ENCODE measurements at regions not wholly inside any gene's neighbourhood (a gene's known extent, or its start where the extent isn't known, plus 50 kb on each side); places are given as distances from the start of the nearest gene placed in this dataset.

GRCh38 chr3:146322216-146322817 is 71.4 kb upstream of the PLSCR4 start:
- intact Hi-C loops (cut with micrococcal nuclease; ENCODE audit: unreplicated experiment): loop anchor here (10.0 kb wide), 1 partner anchor 548 kb away; no protein-coding TSS in a partner anchor
- Histone ChIP-seq H3K4me1 (replicated peaks; ENCODE audit: insufficient read depth) (no peaks in the 10 kb centered on the region), H3K9me2 (ENCODE audit: insufficient read depth) (no peaks in the 10 kb centered on the region), H3K36me3 (ENCODE audit: low read depth) (no peaks in the 10 kb centered on the region), H3K27ac (no peak overlapping the region), H3K4me3 (no peak overlapping the region), H3F3A (ENCODE audit: insufficient read depth, low read depth) (no peaks in the 10 kb centered on the region), H3K79me2 (ENCODE audit: low read depth) (no peaks in the 10 kb centered on the region), H3K27me3 (ENCODE audit: insufficient read depth, low read depth) (no peaks in the 10 kb centered on the region), H3K9me3 (ENCODE audit: insufficient read depth, low read depth) (no peaks in the 10 kb centered on the region), H3K4me2 (no peak overlapping the region), H2AFZ (no peak overlapping the region), H4K20me1 (ENCODE audit: insufficient read depth) (no peaks in the 10 kb centered on the region)
- CTCF ChIA-PET: no interaction called here
- no peak for DNase-seq
- BruUV-seq (replicated peaks): no TSS peak
- POLR2A ChIA-PET (ENCODE audit: unreplicated experiment): no interaction called here
- no peak for TF ChIP-seq CTCF (conservative IDR thresholded peaks at IDR 0.05)
- no peak for TF ChIP-seq EZH2 (IDR thresholded peaks at IDR 0.05; ENCODE audit: low read depth)

GRCh38 chr3:146314871-146315270 is 64.0 kb upstream of the PLSCR4 start:
- no TSS peak for BruUV-seq (replicated peaks)
- H3K4me2 ChIP-seq: no peak overlapping the region
- H3K9me3 ChIP-seq (ENCODE audit: insufficient read depth, low read depth): no peaks in the 10 kb centered on the region
- H3K9me2 ChIP-seq (ENCODE audit: insufficient read depth): no peaks in the 10 kb centered on the region
- intact Hi-C loops (cut with micrococcal nuclease; ENCODE audit: unreplicated experiment): no loop called here
- H2AFZ ChIP-seq: no peak overlapping the region
- no peak for DNase-seq
- CTCF ChIA-PET: no interaction called here
- H3F3A ChIP-seq (ENCODE audit: insufficient read depth, low read depth): peaks cover 5% of the 10 kb centered on the region; the same call in 1 of the 2 replicates
- no peaks in the 10 kb centered on the region for H3K4me1 ChIP-seq (replicated peaks; ENCODE audit: insufficient read depth)
- no peaks in the 10 kb centered on the region for H4K20me1 ChIP-seq (ENCODE audit: insufficient read depth)
- TF ChIP-seq EZH2 (IDR thresholded peaks at IDR 0.05; ENCODE audit: low read depth) (no peak), CTCF (conservative IDR thresholded peaks at IDR 0.05) (no peak)
- POLR2A ChIA-PET (ENCODE audit: unreplicated experiment): no interaction called here
- no peaks in the 10 kb centered on the region for H3K27me3 ChIP-seq (ENCODE audit: insufficient read depth, low read depth)
- no peak overlapping the region for H3K27ac ChIP-seq
- H3K36me3 ChIP-seq (ENCODE audit: low read depth): no peaks in the 10 kb centered on the region
- H3K79me2 ChIP-seq (ENCODE audit: low read depth): no peaks in the 10 kb centered on the region
- H3K4me3 ChIP-seq: no peak overlapping the region

- no peaks in the 10 kb centered on the region for H3K4me1 ChIP-seq (replicated peaks; ENCODE audit: insufficient read depth)
- peaks cover 5% of the 10 kb centered on the region; the same call in 1 of the 2 replicates for H3F3A ChIP-seq (ENCODE audit: insufficient read depth, low read depth)
- no peak overlapping the region for H3K4me2 ChIP-seq
- intact Hi-C loops (cut with micrococcal nuclease; ENCODE audit: unreplicated experiment): no loop called here
- H3K4me3 ChIP-seq: no peak overlapping the region
- no peak for DNase-seq
- no peaks in the 10 kb centered on the region for H4K20me1 ChIP-seq (ENCODE audit: insufficient read depth)
- POLR2A ChIA-PET (ENCODE audit: unreplicated experiment): no interaction called here
- no peaks in the 10 kb centered on the region for H3K36me3 ChIP-seq (ENCODE audit: low read depth)
- H2AFZ ChIP-seq: no peak overlapping the region
- no peaks in the 10 kb centered on the region for H3K79me2 ChIP-seq (ENCODE audit: low read depth)
- CTCF ChIA-PET: no interaction called here
- no peaks in the 10 kb centered on the region for H3K9me2 ChIP-seq (ENCODE audit: insufficient read depth)
- no peaks in the 10 kb centered on the region for H3K9me3 ChIP-seq (ENCODE audit: insufficient read depth, low read depth)
- TF ChIP-seq EZH2 (IDR thresholded peaks at IDR 0.05; ENCODE audit: low read depth) (no peak), CTCF (conservative IDR thresholded peaks at IDR 0.05) (no peak)
- no peaks in the 10 kb centered on the region for H3K27me3 ChIP-seq (ENCODE audit: insufficient read depth, low read depth)
- H3K27ac ChIP-seq: no peak overlapping the region
- BruUV-seq (replicated peaks): no TSS peak
These were observed 62.8 kb upstream of the PLSCR4 start for GRCh38 chr3:146313746-146314111.

Data from PC-9 (cell line).